ENCODE measurements at regions not wholly inside any gene's neighbourhood (a gene's known extent, or its start where the extent isn't known, plus 50 kb on each side); places are given as distances from the start of the nearest gene placed in this dataset.
"Not testable (repeated sequence)": the region's sequence is repeated elsewhere in the genome, so short reads cannot be mapped to it uniquely, and the experiment has no call there.

DNA sequence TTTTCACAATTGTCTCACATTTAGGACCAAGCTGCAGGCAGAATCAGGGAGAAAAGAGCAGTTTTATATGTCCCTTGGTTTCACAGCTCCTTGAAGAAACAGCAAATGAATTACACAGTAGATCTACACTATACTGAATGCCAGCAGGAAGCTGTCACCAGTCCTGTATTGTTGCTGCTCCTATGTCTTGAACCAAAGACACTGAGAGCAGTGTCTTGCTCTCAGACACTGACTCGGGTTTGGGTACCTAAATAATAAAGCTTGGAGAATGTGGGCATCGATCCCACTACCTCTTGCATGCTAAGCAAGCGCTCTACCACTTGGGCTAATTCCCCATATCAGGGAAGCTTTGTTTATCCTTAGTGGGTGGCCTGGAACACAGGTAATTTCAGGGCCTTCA, 552.7 kb downstream of the PRIM2 start:
- not testable (repeated sequence) for FAIRE-seq

GRCh38 chr6:57873424-57873823, 556.0 kb downstream of the PRIM2 start:
- not testable (repeated sequence) for FAIRE-seq

DNA sequence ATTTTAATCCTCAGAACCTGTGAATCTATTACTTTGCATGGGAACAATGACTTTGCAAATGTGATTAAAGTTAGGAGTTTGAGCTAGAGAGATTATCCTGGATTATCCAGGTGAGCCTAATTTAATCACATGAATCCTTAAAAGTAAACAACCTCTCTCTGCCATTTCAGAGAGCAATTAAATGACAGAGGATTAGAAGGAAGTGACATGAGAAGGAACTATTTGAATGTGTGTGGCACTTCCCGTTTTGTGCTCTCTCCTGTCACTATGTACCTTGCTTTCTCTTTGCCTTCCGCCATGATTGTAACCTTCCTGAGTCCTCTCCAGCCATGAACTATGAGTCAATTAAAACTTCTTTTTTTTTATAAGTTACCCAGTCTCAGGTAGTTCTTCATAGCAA, 559.2 kb downstream of the PRIM2 start:
- not testable (repeated sequence) for FAIRE-seq

DNA sequence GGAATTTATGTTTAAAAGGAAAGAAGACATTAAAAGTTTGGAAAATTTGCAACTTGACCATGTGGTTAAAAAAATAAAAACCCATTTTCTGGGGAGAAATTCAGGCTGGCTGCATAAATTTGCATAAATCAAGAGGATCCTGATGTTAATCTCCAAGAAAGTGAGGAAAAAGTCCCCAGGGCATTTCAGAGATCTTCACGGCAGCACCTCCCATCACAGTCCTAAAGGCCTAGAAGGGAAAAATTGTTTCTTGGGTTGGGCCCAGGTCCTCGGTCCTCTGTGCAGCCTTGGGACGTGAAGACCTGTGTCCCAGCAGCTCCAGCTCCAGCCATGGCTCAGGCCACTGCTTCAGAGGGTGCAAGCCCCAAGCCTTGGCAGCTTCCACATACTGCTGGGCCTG, 560.3 kb downstream of the PRIM2 start:
- FAIRE-seq, result not testable (repeated sequence)

GRCh38 chr6:57878792-57879191, 561.4 kb downstream of the PRIM2 start:
- not testable (repeated sequence) for FAIRE-seq

GRCh38 chr6:57898850-57899249, 581.4 kb downstream of the PRIM2 start:
- FAIRE-seq, result not testable (repeated sequence)

GRCh38 chr6:57900687-57901399, 583.4 kb downstream of the PRIM2 start:
- FAIRE-seq, result not testable (repeated sequence)

DNA sequence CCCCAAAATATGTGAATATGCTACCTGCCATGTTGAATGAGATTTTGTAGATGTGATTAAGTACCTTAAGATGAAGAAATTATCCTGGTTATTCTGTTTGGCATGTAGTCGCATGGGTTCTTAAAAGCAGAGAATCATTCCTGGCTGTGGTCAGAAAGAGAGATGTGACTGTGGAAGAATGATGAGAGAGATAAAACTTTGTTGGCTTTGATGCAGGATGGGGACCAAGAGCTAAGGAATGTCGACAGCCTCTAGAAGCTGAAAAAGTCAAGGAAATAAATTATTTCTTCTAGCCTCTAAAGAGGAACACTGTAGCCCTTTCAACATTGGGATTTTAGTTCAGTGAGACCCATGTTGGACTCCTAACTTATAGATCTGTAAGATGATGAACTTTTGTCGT, 584.0 kb downstream of the PRIM2 start:
- FAIRE-seq, result not testable (repeated sequence)

GRCh38 chr6:57904356-57904755, 586.9 kb downstream of the PRIM2 start:
- FAIRE-seq, result not testable (repeated sequence)

GRCh38 chr6:57915300-57915699, 597.9 kb downstream of the PRIM2 start:
- FAIRE-seq, result not testable (repeated sequence)

GRCh38 chr6:57942966-57943365, 625.5 kb downstream of the PRIM2 start:
- not testable (repeated sequence) for FAIRE-seq

DNA sequence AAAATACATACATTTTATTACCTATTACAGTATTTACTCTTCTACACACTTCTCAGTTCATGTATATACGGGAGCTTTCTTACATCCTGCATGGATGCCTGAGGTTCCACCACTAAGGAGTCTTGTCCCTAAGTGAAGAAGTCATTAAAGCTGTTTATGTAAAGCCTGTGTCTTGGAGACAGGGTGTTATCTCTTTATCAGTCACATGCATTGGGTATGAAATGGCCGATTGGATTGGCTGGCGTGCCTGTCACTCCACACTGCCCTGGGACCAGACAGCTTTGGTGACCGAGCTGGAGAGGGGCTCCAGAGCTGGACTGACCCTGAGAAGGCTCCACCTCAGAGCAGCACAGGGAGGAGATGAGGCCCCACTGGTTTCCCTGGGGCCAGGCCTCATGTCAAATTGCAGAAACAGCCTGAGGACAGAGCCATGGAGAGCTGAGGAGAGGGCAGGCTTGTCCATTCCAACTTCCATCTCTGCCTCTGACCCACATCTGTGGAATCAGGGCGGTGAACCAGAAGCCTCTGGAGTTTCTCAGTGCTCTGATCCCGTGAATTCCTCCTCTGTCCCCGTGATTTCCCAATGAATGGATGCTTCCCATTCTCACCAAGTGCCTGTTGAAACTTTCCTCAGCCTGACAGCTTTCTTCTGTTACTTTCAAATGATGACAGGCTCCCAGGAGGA, 628.8 kb downstream of the PRIM2 start:
- not testable (repeated sequence) for FAIRE-seq

DNA sequence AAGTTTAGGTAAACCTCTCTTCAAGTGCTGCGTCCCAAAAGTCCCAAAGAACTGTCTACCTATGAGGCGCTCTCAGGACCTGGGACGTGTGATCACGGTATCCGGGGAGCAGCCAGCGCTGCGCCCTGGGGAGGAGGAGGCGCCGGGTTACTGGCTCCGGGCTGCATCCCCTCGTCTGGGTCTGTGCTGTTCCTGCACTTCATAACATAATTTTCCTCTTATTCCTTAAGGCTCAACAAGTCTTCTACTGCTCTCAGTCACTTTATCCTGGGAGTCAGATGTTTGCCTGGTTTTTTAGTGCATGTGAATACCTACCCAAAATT, 629.3 kb downstream of the PRIM2 start:
- FAIRE-seq, result not testable (repeated sequence)

DNA sequence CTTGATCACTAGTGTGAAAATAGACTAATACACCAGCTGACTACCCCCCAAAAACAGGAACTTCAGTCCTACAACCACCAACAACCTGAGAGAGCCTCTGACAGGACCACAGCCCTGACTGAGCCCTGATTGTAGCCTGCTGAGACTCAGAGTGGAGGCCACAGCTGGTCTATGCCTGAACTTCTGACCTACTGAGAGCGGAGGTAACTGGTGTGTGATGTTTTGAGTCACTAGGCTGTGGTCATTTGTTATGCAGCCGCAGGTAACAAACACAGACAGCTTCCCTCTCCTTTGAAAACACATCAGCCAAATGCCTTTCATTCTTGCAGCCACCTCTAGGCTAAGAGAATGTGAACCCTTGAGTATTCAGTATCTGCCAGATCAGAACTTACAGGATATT, 631.1 kb downstream of the PRIM2 start:
- not testable (repeated sequence) for FAIRE-seq

- not testable (repeated sequence) for FAIRE-seq
These were observed 633.0 kb downstream of the PRIM2 start for GRCh38 chr6:57950430-57950829.

GRCh38 chr6:57966757-57967156, 649.3 kb downstream of the PRIM2 start:
- not testable (repeated sequence) for FAIRE-seq

GRCh38 chr6:57971956-57972355, 654.5 kb downstream of the PRIM2 start:
- FAIRE-seq, result not testable (repeated sequence)

GRCh38 chr6:57974653-57975052, 657.2 kb downstream of the PRIM2 start:
- FAIRE-seq, result no peak

GRCh38 chr6:57975127-57975526, 657.7 kb downstream of the PRIM2 start:
- FAIRE-seq, result not testable (repeated sequence)

DNA sequence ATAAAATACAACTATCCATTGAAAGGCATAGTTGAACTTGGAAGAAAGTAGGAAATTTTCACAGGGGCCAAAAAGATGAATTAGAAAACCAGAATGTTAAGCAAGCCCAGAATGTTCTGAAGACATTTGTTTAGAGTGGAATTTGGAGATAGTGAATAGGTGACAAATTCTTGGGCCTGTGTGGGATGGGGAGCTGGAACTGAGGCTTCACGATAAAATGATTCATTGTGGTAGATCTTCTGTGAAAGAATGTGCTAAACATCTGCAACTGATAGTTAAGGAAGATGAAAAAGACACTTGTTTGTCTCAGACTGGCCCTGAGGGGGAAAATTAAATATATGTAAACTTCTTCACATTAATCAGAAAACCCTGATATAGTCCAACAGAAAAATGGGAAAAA, 658.9 kb downstream of the PRIM2 start:
- FAIRE-seq, result not testable (repeated sequence)

DNA sequence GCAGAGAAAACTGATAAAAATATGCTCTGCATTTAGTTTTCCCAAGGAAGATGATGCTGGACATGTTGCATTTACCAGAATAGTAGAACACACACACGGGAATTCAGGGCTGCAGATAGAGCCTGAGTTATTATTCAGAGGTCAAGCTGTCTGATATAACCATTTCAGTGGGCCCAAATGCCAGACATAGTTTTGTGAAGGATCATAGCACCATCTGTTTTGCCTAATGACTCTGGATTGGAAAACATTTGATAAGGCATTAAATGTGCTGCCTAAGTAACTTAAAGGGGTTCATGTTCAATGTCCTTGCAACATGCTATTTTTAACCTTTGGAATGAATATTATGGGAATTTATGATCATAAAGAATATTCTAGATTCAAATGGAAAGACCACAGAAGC, 666.2 kb downstream of the PRIM2 start:
- FAIRE-seq, result not testable (repeated sequence)

DNA sequence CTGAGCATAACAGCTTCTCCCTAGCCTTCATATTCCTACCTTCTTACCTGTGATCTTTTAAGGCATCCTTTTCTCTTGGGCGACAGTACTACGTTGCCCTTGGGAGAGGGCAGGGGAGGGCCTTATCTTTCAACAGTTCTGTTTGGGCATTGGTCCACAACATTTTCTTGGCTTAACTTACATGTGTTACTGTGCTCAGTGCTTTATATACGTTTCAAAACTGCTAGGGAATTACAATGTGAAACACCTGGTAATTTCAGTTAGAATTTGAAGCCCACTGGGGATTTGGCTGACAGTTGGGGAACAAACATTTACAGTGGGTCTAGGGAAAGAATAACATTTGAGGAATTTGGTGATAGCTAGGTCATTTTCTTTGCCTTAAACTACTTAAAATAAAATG, 667.1 kb downstream of the PRIM2 start:
- FAIRE-seq, result not testable (repeated sequence)

- FAIRE-seq, result not testable (repeated sequence)
These were observed 668.3 kb downstream of the PRIM2 start for GRCh38 chr6:57985734-57986133.

DNA sequence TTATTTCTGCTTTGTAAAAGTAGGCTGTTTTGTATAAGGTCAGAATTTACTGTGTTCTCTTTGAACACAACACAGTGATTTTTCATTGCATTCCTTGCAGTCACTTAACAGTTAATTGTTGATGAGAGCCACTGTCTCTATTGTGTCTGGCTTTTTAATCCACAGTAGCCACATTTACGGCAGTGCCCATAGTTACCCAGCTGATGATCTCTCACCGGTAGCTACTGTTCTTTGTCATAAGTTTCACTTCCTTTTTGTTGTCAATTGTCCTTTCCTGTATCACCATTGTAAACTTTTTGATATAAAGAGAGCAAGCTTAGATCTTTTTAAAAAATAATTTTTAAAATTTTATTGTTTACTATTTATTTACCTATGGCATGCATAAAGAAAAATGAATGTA, 669.2 kb downstream of the PRIM2 start:
- not testable (repeated sequence) for FAIRE-seq
